Endodermal cell (in vitro differentiated cells): ENCODE measurements at regions not wholly inside any gene's neighbourhood (a gene's known extent, or its start where the extent isn't known, plus 50 kb on each side); places are given as distances from the start of the nearest gene placed in this dataset.

Experiments used
- DNase-seq: peaks from one replicate; pipeline ENCODE4 v3.0.0-alpha.2; 2017
- H3K27ac ChIP-seq: 2 replicates; pipeline ENCODE4 v1.5.1; 2013; ENCODE audit warnings: mild to moderate bottlenecking, low read depth, low read length, moderate library complexity
- H3K27me3 ChIP-seq: 2 replicates; pipeline ENCODE4 v1.6.1; 2013; ENCODE audit warnings: mild to moderate bottlenecking, low read length, moderate library complexity; ENCODE audit not compliant: insufficient read depth, control insufficient read depth, poor library complexity, severe bottlenecking
- H3K36me3 ChIP-seq: 2 replicates; pipeline ENCODE4 v1.7.0; 2013; ENCODE audit warnings: mild to moderate bottlenecking, low read length, moderate library complexity; ENCODE audit not compliant: control insufficient read depth, insufficient read depth
- H3K4me1 ChIP-seq: one replicate; pipeline ENCODE4 v1.7.0; 2013; ENCODE audit warnings: low read length; ENCODE audit not compliant: control insufficient read depth, insufficient read depth
- H3K4me3 ChIP-seq: 2 replicates; pipeline ENCODE4 v1.5.1; 2013; ENCODE audit warnings: mild to moderate bottlenecking, low read length, moderate library complexity
- H3K9ac ChIP-seq: 2 replicates; pipeline ENCODE4 v1.6.1; 2013; ENCODE audit warnings: mild to moderate bottlenecking, low read length, moderate library complexity; ENCODE audit not compliant: poor library complexity, severe bottlenecking; ENCODE audit errors: extremely low read depth
- H3K9me3 ChIP-seq: 2 replicates; pipeline ENCODE4 v1.6.1; 2013; ENCODE audit warnings: mild to moderate bottlenecking, low read length, moderate library complexity; ENCODE audit not compliant: control insufficient read depth
- H3K27ac Mint-ChIP-seq: 2 replicates; pipeline ENCODE4 v1.8.0; 2020; ENCODE audit warnings: mixed read lengths
- H3K27me3 Mint-ChIP-seq: 2 replicates; pipeline ENCODE4 v1.8.0; 2021; ENCODE audit warnings: mild to moderate bottlenecking, mixed read lengths; ENCODE audit not compliant: insufficient read depth
- H3K36me3 Mint-ChIP-seq: 2 replicates; pipeline ENCODE4 v1.8.0; 2020; ENCODE audit warnings: low read depth, mixed read lengths
- H3K4me1 Mint-ChIP-seq: 2 replicates; pipeline ENCODE4 v1.8.0; 2020; ENCODE audit warnings: mixed read lengths
- H3K4me3 Mint-ChIP-seq: 2 replicates; pipeline ENCODE4 v1.8.0; 2020; ENCODE audit warnings: mild to moderate bottlenecking, moderate library complexity, mixed read lengths
- H3K9me3 Mint-ChIP-seq: 2 replicates; pipeline ENCODE4 v1.8.0; 2020; ENCODE audit warnings: mild to moderate bottlenecking, mixed read lengths
- CTCF ChIP-seq: fragments of 200-600 bp; sonication (generic); conservative IDR thresholded peaks from 2 replicates; pipeline ENCODE4 v1.5.0; 2021; ENCODE audit warnings: antibody characterized with exemption, mild to moderate bottlenecking
- WGBS, 2 experiments: methylation state at CpG; one replicate each; pipeline versions ENCODE4 v1.1.5 to v1.1.7; 2013; ENCODE audit warnings: missing lambda C conversion rate in 2 of 2, mixed read lengths in 1 of 2; ENCODE audit not compliant: insufficient coverage in 1 of 2, insufficient read length in 1 of 2; 5-methylcytosine and 5-hydroxymethylcytosine counted together

DNA sequence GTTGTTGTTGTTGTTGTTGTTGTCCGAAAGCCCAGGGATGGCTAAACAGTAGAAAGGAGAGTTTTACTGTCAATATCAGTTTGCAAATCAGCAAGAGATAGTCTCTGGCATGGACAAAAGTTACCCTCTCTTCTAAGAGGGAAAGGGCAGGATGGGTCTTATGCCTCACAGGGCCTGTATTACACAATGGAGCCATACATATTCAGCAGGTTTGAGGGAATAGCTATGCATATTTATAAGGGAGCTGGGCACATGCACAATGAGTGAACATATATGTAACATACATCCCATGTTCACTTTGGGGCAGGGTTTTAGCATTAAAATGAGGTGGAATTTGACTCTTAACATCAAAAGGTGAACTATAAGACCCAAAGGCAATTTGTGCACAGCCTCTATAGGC lies 84.4 kb upstream of the PGBD5 start:
- no peak overlapping the region for H3K27ac ChIP-seq
- no peaks in the 10 kb centered on the region for H3K27me3 Mint-ChIP-seq
- H3K9ac ChIP-seq: no peak overlapping the region

GRCh38 chr1:230509281-230509977 lies 83.3 kb upstream of the PGBD5 start:
- no peak for TF ChIP-seq CTCF
- H3K27me3 ChIP-seq: no peaks in the 10 kb centered on the region
- Mint-ChIP-seq H3K27ac (no peak overlapping the region), H3K27me3 (no peaks in the 10 kb centered on the region), H3K4me3 (no peak overlapping the region), H3K9me3 (peaks cover 18% of the 10 kb centered on the region), H3K36me3 (no peaks in the 10 kb centered on the region), H3K4me1 (peaks cover 7% of the 10 kb centered on the region)
- H3K9me3 ChIP-seq: peaks cover 7% of the 10 kb centered on the region
- no peaks in the 10 kb centered on the region for H3K36me3 ChIP-seq
- no peak overlapping the region for H3K4me3 ChIP-seq
- no peak overlapping the region for H3K9ac ChIP-seq
- WGBS, 2 experiments: 86 to 93% methylated on average over 4 to 5 of the region's 5 CpGs
- H3K27ac ChIP-seq: no peak overlapping the region
- no peak for DNase-seq
- H3K4me1 ChIP-seq: peaks cover 6% of the 10 kb centered on the region

More for the DNA sequence above, 84.4 kb upstream of the PGBD5 start:
- Mint-ChIP-seq H3K36me3 (no peaks in the 10 kb centered on the region), H3K27ac (no peak overlapping the region), H3K9me3 (peaks cover 18% of the 10 kb centered on the region), H3K4me3 (no peak overlapping the region), H3K4me1 (peaks cover 2% of the 10 kb centered on the region)
- Histone ChIP-seq H3K9me3 (peaks cover 7% of the 10 kb centered on the region), H3K4me3 (no peak overlapping the region), H3K36me3 (no peaks in the 10 kb centered on the region), H3K4me1 (peaks cover under 1% of the 10 kb centered on the region), H3K27me3 (no peaks in the 10 kb centered on the region)
- DNase-seq: no peak
- 91% methylated on average over 1 of the region's 1 CpG; no CpG with 5 or more reads in 1 of the 2 experiments for WGBS, 2 experiments
- TF ChIP-seq CTCF: no peak

DNA sequence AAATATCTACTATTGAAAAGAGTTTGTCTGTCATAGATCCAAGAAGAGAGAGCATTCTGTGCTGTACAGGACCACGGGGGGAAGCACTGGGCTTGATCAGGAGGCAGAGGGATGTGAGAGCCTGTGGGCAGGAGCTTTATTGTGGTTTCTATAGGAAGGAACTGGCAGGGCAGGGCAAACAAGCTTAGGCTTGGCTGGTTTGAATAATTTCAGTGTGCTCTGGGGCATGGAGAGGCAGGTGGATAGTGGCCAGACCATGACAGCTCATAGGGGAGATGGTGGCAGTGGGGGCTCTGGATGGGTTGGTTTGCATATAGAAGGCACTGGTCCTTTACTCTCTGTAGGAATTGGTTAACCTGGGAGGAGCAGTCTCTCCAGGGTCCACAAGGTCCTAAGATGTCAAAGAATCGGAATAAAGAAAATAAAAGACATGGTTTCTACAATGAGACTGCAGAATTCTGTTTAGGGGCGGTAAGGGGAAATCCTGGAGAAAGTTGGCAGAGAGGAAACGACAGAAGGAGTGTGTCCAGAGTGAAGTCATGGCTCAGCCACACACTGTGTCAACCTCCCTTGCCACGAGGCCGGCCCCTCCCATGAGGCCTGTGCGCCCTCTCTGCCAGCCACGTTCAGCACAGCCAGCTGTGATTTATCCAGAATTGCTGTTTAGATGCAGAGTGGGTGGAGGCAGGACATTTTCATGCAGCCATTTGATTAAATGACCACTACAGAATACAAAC lies 81.7 kb upstream of the PGBD5 start:
- peaks cover 6% of the 10 kb centered on the region for H3K9me3 Mint-ChIP-seq
- no peak for DNase-seq
- Histone ChIP-seq H3K4me3 (no peak overlapping the region), H3K9me3 (no peaks in the 10 kb centered on the region), H3K36me3 (no peaks in the 10 kb centered on the region), H3K27ac (no peak overlapping the region), H3K9ac (no peak overlapping the region), H3K27me3 (no peaks in the 10 kb centered on the region), H3K4me1 (peaks cover 6% of the 10 kb centered on the region)
- no peaks in the 10 kb centered on the region for H3K36me3 Mint-ChIP-seq
- no peaks in the 10 kb centered on the region for H3K27me3 Mint-ChIP-seq
- TF ChIP-seq CTCF: no peak
- peaks cover 7% of the 10 kb centered on the region for H3K4me1 Mint-ChIP-seq
- no peak overlapping the region for H3K27ac Mint-ChIP-seq
- 83 to 91% methylated on average over 3 to 8 of the region's 8 CpGs for WGBS, 2 experiments
- no peak overlapping the region for H3K4me3 Mint-ChIP-seq
